Lower leg skin (tissue), 3 donors: ENCODE measurements at regions not wholly inside any gene's neighbourhood (a gene's known extent, or its start where the extent isn't known, plus 50 kb on each side); places are given as distances from the start of the nearest gene placed in this dataset.

Source experiments
- CTCF ChIP-seq, 3 donors: fragments of 450-650 bp; IDR thresholded peaks; one replicate each; pipeline ENCODE4 v1.5.1; 2016; ENCODE audit warnings: antibody characterized with exemption in 3 of 3, mild to moderate bottlenecking in 3 of 3, moderate library complexity in 2 of 3
- POLR2A ChIP-seq, 2 donors: fragments of 450-650 bp; IDR thresholded peaks; one replicate each; pipeline ENCODE4 v1.6.1; 2016 to 2017; ENCODE audit warnings: antibody characterized with exemption in 2 of 2, mild to moderate bottlenecking in 1 of 2, moderate library complexity in 1 of 2

DNA sequence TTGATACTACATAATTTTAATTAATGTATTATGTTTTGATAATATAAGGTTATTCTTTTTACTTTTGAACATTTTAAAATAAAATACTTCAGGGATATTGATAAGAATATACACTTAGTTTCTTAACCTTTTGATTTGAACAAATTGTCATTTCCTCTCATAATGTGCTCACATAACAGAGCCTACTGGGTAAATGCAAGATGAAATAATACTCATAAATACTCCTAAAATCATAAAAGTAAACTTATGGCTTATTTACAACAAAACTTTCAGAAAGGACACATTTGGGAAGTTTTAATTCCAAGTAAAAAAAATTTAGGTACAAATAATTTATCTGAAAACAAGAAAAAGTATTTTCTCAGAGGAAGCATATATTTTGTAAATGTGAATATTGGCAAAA lies 101.6 kb upstream of the ABCB5 start:
- no peak for TF ChIP-seq CTCF (IDR thresholded peaks at IDR 0.05)
- TF ChIP-seq POLR2A (IDR thresholded peaks at IDR 0.05), result no peak
